CD4-positive, alpha-beta T cell treated with Interleukin-2 at 100 ng/mL for 4 hours (primary cell): ENCODE measurements at regions not wholly inside any gene's neighbourhood (a gene's known extent, or its start where the extent isn't known, plus 50 kb on each side); places are given as distances from the start of the nearest gene placed in this dataset.
"Not testable (repeated sequence)": the region's sequence is repeated elsewhere in the genome, so short reads cannot be mapped to it uniquely, and the experiment has no call there.

Experiments used
- DNase-seq: peaks from one replicate; pipeline ENCODE4 v3.0.0-alpha.2; 2020; ENCODE audit warnings: low spot score

DNA sequence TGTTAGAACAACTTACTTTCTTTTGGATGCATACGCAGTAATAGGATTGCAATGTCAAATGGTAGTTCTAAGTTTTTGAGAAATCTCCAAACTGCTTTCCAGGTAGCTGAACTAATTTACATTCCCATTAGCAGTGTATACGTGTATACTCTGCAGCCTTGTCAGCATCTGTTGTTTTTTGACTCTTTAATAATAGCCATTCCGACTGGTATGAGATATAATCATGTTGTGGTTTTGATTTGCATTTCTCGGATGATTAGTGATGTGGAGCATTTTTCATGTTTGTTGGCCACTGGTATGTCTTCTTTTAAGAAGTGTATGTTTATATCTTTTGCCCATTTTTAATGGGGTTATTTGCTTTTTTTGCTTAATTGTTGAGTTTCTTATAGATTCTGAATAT, 76.9 kb upstream of the HNRNPA1L2 start:
- not testable (repeated sequence) for DNase-seq

GRCh38 chr13:52569904-52570602, 72.2 kb upstream of the HNRNPA1L2 start:
- DNase-seq: peak; percentile 2

DNA sequence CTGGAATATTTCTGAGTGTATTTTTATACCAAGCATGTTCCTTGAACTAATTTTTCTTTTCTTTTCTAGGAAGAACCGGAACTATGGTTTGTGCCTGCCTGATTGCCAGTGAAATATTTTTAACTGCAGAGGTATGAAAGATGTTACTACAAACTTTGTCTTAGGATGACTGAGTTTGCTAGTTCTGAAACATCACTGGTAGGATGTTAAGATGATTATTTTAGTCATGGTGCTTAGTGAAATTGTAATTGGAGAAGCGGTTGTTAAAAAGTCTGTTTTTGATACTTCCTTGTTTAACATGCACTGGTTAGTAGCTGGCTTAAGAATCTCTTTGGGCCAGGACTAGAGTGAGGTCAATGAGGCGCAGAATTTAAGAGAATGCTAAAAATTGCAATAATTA, 71.1 kb upstream of the HNRNPA1L2 start:
- DNase-seq: not testable (repeated sequence)

- DNase-seq: not testable (repeated sequence)
Observed at GRCh38 chr13:52582962-52583361, 59.3 kb upstream of the HNRNPA1L2 start.
